ENCODE measurements at regions not wholly inside any gene's neighbourhood (a gene's known extent, or its start where the extent isn't known, plus 50 kb on each side); places are given as distances from the start of the nearest gene placed in this dataset.

DNA sequence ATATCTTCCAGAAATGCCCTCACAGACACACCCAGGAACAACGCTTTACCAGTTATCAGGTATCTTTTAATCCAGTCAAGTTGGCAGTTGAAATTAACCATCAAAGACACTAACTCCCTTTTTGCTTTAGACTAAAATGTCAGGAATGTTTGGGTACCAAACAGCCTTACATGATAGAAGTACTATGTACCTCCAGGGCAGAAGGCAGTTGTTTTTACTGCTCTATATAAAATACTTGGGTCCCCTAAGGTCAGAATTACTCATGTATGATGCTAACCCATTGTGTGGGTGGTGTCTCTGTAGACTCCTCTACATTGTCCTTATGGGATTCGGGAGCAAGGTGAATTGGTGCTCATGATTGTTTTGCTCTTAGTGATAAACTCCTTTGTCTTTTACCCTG is 492.5 kb upstream of the FLRT2 start:
- no peak overlapping the region for H3K27ac ChIP-seq (ENCODE audit: low read depth in 1 of 2, low read length in 1 of 2)
- peaks cover 0 to 2% (median 0%) of the 10 kb centered on the region in 4 donors for H3K9me3 ChIP-seq (ENCODE audit: control insufficient read depth in 4 of 4, insufficient read depth in 3 of 4, low read length in 3 of 4)
- DNase-seq (no peak), ATAC-seq (ENCODE audit: insufficient read depth, low FRiP score) (no peak)
- no peaks in the 10 kb centered on the region for H3K27me3 ChIP-seq (ENCODE audit: control insufficient read depth in 3 of 3, insufficient read depth in 3 of 3, low read length in 2 of 3)
- no peak overlapping the region for H3K9ac ChIP-seq (ENCODE audit: insufficient read depth in 1 of 2, low read length in 2 of 2)
- WGBS, 2 donors, result 91 to 93% methylated on average over 2 of the region's 2 CpGs
- peaks cover 0 to 21% (median 0%) of the 10 kb centered on the region in 5 donors for H3K4me1 ChIP-seq (ENCODE audit: control insufficient read depth in 5 of 5, insufficient read depth in 5 of 5, low read length in 5 of 5)
- no peak overlapping the region for H3K4me3 ChIP-seq
- no peaks in the 10 kb centered on the region for H3K36me3 ChIP-seq (ENCODE audit: control insufficient read depth in 4 of 4, insufficient read depth in 4 of 4, low read length in 4 of 4)
- TF ChIP-seq, protein P1, sequence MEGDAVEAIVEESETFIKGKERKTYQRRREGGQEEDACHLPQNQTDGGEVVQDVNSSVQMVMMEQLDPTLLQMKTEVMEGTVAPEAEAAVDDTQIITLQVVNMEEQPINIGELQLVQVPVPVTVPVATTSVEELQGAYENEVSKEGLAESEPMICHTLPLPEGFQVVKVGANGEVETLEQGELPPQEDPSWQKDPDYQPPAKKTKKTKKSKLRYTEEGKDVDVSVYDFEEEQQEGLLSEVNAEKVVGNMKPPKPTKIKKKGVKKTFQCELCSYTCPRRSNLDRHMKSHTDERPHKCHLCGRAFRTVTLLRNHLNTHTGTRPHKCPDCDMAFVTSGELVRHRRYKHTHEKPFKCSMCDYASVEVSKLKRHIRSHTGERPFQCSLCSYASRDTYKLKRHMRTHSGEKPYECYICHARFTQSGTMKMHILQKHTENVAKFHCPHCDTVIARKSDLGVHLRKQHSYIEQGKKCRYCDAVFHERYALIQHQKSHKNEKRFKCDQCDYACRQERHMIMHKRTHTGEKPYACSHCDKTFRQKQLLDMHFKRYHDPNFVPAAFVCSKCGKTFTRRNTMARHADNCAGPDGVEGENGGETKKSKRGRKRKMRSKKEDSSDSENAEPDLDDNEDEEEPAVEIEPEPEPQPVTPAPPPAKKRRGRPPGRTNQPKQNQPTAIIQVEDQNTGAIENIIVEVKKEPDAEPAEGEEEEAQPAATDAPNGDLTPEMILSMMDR (IDR thresholded peaks at IDR 0.05; ENCODE audit: control extremely low read depth, extremely low read depth), result no peak

DNA sequence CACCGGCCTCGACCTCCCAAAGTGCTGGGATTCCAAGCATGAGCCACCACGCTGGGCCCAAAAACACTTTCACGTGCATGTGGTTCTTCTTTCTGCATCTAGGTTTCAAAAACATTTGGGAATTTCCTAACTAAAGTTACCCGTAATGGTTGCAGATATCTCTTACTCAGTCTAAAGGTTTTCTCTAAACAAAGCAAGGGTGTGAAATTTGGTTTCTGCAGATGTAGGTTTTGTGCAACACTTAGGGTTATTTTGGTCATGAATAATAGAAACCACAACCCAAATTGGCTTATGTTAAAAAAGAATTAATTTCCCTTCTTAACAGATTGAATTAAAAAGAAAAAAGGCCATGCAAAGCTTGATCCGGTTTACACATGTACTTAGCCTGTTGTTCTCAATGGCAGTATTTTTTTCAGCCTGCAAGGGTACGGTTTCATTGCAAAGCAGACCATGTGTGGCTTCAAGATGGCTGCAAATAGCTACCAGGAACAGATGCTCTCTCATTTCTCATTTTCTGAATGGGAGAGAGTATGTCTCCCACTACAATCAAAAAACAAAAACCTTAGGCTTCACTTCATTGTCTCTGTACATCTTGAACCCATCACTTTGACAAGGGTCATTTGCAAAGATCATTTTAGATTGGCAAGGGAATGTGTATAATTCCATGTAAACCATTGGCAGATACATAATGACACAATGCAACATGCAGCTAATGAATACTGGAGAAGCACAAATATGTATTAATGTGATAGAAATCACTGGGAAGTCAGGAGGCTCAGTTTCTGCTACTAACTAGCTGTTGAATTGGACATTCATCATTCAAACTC is 491.2 kb upstream of the FLRT2 start:
- Histone ChIP-seq H3K9me3 (ENCODE audit: control insufficient read depth in 4 of 4, insufficient read depth in 3 of 4, low read length in 3 of 4) (peaks cover 0 to 2% (median 0%) of the 10 kb centered on the region in 4 donors), H3K9ac (ENCODE audit: insufficient read depth in 1 of 2, low read length in 2 of 2) (no peak overlapping the region), H3K27ac (ENCODE audit: low read depth in 1 of 2, low read length in 1 of 2) (no peak overlapping the region), H3K36me3 (ENCODE audit: control insufficient read depth in 4 of 4, insufficient read depth in 4 of 4, low read length in 4 of 4) (no peaks in the 10 kb centered on the region), H3K27me3 (ENCODE audit: control insufficient read depth in 3 of 3, insufficient read depth in 3 of 3, low read length in 2 of 3) (no peaks in the 10 kb centered on the region), H3K4me3 (no peak overlapping the region), H3K4me1 (ENCODE audit: control insufficient read depth in 5 of 5, insufficient read depth in 5 of 5, low read length in 5 of 5) (peaks cover 0 to 21% (median 0%) of the 10 kb centered on the region in 5 donors)
- ATAC-seq (ENCODE audit: insufficient read depth, low FRiP score), result no peak
- 89 to 93% methylated on average over 7 of the region's 7 CpGs for WGBS, 2 donors
- no peak for DNase-seq
- TF ChIP-seq, protein P1 (IDR thresholded peaks at IDR 0.05; ENCODE audit: control extremely low read depth, extremely low read depth), result no peak

DNA sequence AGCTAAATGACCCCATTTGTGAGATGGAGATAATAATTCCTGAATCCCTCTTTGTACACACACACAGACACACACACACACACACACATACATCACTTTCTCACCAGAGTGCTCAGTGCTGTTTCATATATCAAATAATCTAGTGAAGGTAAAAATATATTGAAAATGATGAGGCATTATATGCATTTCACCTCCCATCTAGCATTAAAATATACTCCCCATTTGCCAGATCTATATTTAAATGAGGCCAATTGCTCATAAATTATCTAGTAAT is 490.7 kb upstream of the FLRT2 start:
- TF ChIP-seq, protein P1 (IDR thresholded peaks at IDR 0.05; ENCODE audit: control extremely low read depth, extremely low read depth), result no peak
- no peaks in the 10 kb centered on the region for H3K36me3 ChIP-seq (ENCODE audit: control insufficient read depth in 4 of 4, insufficient read depth in 4 of 4, low read length in 4 of 4)
- no peak overlapping the region for H3K27ac ChIP-seq (ENCODE audit: low read depth in 1 of 2, low read length in 1 of 2)
- H3K4me3 ChIP-seq, result no peak overlapping the region
- H3K9ac ChIP-seq (ENCODE audit: insufficient read depth in 1 of 2, low read length in 2 of 2), result no peak overlapping the region
- H3K4me1 ChIP-seq (ENCODE audit: control insufficient read depth in 5 of 5, insufficient read depth in 5 of 5, low read length in 5 of 5), result peaks cover 0 to 21% (median 0%) of the 10 kb centered on the region in 5 donors
- H3K27me3 ChIP-seq (ENCODE audit: control insufficient read depth in 3 of 3, insufficient read depth in 3 of 3, low read length in 2 of 3), result no peaks in the 10 kb centered on the region
- peaks cover 0 to 2% (median 0%) of the 10 kb centered on the region in 4 donors for H3K9me3 ChIP-seq (ENCODE audit: control insufficient read depth in 4 of 4, insufficient read depth in 3 of 4, low read length in 3 of 4)
- no peak for ATAC-seq (ENCODE audit: insufficient read depth, low FRiP score)
- DNase-seq, result no peak
